ENCODE measurements at regions not wholly inside any gene's neighbourhood (a gene's known extent, or its start where the extent isn't known, plus 50 kb on each side); places are given as distances from the start of the nearest gene placed in this dataset.

DNA sequence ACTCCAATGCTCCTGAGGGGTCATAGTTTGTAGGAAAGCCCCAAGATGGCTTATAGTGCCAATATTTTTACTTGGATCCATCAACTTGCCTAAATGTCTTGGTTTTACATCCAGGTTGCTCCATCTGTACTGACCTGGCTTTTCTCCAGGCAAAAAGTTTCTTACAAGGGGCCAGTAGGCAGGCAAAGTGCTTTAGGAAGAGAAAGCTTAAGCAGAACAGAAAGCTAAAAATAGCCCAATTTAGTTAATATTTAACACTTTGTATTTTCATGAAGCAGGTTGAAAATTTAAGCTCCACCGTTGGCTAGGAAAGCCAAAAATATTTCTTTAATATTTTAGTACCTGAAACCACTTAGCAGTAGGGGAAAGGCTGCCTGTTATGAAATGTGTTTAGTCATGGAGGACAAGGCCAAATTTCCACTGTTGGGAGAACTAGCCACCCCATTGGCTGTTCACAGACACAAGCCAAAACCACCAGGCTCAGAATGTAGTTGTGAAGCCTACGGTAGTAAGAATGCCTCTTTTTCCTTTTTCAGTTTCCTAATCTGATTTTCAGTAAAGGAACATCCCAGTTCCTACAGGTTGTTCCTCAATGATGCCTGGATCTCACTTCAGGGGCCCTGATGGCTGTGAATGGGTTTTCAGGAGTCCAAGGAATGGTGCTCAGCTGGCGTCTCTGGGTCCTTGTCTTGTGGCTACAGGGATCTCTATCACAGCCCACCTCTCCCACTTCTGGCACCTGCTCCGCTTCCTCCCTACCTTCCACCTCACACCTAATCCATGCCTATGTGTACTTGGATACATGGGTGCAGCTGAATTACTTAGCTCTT lies 324.8 kb downstream of the PMP22 start:
- no peak for DNase-seq

DNA sequence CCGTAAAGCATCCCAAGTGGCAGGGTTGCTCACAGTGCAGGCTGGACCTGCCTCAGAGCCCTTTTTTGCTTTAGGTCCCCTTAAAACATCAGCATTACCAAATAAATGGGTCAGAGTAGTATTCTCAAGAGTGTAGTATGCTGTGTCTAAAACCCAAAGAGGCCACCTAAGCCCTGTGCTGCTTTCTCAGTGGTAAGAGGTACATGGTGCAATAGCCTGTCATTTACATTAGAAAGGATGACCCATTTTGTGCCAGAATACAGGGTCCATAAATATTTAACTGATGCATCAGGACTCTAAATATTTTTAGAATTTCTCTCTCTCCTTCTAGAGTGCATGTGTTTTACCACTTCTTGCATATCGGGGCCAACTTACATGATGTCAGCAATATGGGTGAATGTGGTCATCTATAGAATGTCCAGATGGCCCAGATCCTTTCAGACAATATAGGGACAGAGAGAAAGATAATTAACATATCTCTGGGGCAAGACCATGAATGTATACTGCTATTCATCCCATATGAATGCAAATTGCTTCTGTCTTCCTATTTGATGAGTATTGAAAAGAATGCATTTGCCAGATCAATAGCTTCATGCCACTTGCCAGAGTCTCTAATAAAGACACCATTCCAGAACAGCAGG lies 329.2 kb downstream of the PMP22 start:
- no peak for DNase-seq

DNA sequence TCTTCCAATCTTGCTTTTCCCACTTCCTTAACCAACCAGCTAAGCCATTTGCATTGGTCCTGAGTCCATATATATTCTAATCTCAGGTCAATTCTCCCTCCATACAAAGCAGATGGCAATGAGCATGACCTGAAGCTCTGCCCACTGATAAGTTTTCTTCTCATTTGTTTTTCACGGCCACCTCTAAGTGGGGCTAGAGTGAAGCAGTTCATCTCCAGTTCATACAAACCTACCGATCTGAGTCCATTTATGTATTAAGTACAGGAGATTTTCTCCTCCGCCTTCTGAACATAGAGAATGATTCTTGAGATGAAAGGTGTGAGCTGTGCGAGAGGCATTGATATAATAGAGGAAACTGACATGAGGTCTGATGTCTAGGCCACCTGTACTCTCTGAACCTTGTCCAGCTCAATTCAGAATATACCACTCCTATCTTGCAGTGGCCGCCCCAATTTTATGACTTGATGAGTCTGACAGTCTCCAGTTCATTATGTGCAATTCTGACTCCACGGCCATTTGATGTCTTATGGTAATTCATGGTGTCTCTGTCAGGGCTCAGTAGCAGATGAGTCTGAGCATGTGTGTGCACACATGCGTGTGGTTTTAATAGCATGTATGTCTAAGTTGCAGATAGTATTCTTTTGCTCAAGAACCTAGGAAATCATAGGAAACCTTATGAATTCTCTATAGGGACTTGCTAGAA lies 329.8 kb downstream of the PMP22 start:
- DNase-seq: no peak

DNA sequence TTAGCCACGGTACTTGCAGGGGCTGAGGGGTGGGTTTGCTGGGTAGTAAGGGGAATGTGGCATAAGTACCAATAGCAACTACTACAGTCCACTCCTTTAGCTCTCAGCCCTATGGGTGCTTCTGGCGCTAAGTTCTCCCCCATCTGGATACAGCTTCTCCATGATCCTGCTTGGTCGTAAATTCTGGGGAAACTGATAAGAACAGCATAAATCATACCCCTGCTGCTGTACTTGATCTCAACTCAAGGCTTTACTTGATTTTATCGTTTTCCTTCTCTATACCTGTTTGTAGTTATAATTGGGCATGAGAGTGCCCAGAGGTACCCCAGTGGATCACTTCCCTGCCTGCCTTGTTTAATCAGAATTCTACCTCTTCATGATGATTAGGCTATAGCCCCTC lies 331.4 kb downstream of the PMP22 start:
- no peak for DNase-seq

DNA sequence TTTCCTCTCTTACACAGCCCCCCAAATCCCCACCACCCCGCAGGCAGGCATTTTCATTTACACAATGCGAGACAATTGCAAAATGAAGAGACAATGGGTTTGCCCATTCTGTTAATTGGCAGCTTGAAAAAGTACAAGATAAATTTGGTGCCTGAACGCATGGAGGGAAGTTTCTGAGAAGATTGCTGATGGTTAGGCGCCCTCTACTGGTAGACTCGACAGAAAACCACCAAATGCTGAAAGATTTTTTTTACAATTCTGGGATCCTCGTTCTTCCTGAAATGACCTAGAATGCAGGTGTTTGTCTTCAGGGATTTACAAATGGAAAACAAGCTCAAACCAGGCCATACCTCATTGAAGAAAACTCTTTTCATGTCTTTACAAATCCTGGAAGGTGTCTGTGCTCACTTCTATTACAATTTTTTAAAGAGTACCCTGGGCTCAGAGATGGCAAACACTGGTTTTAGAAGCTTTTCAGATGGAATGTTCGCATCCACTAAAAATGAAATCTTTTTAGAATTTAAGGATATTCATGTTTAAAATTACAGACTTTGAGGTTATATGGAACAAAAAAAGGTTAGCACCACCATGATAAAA lies 338.5 kb downstream of the PMP22 start:
- peak; percentile 19 to 32 for DNase-seq

DNA sequence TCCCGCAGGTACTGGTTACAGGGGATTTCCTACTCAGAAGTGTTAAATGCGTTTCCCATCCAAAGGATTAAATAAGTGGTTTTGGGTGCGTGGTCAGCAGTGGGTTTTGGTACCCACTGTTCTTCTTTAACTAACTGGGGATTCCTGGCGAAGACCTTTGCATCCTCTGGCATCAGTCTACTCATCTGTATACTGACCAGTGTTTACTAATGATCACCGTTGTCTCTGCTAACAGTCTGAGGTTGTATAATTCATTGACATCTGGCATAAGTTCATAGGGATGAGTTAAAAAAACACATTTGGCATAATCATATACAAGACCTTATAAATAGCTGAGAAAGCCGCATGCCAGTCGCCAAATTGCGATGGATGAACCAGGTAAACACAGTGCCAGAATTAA lies 339.1 kb downstream of the PMP22 start:
- DNase-seq: no peak

DNA sequence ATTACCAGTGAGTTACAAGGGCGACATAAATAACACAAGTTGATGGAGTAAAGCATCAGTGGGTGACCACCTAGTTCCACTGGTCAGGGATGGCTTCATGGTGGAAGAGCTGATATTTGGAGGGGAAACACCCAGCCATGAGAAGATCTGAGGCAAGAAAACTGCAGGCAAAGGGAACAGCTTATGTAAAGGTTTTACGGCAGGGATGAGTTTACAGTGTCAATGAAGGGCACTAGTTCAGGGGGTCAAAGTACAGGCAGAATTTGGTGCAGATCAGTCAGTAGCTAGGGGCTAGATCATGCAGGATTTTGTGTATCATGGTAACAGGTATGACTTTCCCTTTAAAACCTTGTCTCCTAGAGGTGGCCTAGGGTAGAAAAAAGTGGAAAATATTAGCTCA lies 339.6 kb downstream of the PMP22 start:
- no peak for DNase-seq

DNA sequence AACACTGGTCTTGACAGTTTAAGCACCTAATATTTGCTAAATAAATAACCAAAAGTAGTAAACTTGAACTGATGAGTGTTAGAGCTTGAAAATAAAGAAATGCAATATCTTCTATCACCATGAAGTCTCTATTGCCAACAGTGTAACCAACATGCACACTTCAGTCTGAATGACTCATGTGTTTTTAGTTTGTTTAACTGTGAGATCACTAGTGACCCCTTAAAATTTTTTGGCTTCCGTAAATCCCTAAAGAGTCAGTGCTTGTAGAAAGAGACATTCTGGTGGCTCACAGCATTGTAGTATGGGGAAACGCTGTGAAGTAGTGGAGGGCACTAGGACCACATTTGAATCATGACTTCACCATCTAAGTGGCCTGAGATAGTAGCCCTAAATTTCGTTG lies 341.1 kb downstream of the PMP22 start:
- DNase-seq: no peak

DNA sequence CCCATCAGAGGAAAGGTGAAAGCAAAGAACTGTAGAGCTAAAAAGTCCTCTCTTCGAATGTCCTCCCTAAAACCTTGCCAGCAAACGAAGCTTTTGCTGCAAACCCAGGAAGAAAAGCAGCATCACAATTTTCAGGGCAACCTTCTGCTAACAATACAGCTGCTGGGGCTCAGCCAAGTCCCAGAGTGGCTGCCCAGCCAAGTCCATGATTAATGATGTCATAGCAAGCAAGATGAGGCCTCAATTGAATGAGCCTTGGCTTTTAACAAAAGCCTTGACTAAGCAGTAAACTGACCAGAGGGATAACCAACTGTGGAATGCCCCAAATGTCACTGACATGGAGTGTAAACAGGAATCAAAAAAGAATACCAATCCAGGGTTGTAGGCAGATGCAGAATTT lies 342.7 kb downstream of the PMP22 start:
- no peak for DNase-seq

DNA sequence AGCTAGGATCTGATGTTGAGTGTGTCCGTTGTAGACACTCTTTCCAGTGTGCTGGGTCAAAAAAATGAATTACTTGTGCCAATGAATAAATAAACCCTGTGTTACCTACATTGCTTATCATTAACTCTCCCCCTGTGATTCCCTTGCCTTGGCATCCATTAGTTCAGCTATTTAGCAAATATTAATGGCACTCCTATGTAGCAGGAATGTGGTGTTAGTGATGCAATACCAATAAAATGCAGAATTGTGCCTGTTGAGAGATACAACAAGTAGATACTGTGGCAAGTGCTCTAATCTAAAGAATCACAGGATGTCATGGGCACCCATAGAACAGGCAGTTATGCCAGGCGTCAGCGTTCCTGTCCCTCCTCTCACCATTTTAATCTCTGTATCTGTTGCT lies 343.2 kb downstream of the PMP22 start:
- DNase-seq: no peak

DNA sequence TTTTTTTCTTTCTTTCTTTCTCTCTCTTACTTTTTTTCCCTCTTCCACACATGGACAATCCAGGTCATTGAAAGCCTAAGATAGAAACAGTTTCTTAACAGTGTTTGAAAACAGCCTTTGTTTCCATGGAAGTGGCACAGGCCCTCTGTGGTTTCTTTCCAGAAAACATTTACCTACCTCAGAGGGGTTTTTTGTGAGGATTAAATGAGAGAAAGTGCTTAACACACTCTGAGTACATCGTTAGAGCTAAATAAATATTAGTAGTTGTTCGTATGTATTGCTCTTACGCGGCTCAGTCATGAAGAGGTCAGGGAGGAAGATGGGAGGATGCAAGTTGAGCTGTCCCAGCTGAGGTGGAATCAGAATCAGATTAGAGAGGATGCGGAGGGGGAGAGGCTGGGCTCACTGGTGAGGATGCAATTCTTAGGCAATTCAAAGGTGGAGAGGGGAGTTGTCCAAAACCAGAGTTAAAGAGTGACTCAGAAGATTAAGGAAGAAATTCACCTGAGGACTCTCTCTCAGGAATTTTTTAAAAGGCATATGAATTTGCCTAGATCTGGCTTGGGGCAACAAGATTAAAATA lies 345.4 kb downstream of the PMP22 start:
- no peak for DNase-seq

DNA sequence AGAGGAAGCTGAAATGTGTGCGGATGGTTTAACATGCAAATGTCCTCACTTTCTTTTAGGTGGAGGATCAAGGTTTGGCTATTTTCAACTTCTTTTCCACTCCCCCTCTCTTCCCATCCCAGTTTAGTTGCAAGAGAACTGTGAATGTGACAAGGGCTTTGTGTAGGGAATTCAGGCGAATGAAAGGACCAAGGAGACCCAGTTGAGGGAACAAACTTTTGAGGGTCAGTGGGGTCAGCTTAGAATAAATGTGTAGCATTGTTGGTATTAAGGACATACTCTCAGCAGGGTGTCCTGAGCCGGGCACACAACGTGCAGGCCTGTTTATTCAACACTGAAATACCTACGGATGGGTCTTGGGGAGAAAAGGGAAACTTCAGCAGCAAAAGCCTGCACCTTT lies 346.0 kb downstream of the PMP22 start:
- no peak for DNase-seq

DNA sequence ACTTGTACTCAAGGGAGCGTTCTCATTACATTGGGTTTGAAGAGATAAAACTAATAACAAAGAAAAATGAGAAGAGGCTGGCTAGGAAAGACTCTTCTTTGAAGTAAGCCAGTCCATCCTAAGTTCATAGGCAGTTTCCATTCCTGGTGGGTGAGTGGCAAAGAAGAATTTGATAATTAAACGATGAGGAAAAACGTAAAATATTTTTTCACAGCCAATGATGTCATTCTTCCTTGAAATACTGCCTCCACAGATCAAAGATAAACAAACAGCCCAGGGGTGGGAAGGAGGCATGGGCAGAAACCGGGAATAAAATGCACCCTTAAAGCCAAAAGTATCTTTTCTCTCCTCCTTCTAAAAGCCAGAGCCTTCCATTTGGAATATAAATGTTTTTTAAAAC lies 346.6 kb downstream of the PMP22 start:
- DNase-seq: no peak

DNA sequence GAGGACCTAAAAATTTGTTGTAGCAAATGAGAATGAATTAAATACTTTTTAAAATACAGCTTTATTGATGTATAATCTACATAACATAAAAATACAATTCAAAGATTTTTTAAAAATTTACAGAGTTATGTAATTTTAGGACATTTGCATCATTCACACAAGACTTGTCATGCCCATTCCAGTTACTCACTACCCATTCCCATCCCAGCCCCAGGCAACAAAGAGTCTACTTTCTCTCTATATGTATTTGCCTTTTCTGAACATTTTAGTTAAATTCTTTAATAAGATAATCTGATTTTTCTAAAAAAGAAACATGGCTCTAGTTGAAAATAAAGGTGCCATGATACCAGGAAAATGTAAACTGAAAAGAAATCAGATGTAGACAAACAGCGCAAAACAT lies 354.2 kb downstream of the PMP22 start:
- DNase-seq: no peak

DNA sequence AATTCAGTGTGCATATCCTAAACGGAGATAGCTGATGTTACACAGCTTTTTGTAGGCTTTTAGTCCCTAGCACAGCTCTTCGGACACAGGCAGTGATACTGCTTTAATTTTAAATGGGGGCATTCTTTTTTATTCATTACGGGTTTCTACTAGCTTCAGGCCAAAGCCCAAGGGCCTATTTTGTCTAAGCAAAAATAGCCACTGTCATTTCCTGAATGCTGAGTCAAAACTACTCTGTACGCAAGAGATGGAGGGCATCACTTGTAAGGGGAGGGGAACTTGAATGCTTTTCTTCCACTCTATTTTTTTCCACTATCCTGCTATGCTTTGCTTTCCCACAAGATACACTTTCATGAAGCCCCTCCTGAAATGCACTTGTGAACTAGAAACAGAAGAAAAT lies 360.7 kb downstream of the PMP22 start:
- no peak for DNase-seq

DNA sequence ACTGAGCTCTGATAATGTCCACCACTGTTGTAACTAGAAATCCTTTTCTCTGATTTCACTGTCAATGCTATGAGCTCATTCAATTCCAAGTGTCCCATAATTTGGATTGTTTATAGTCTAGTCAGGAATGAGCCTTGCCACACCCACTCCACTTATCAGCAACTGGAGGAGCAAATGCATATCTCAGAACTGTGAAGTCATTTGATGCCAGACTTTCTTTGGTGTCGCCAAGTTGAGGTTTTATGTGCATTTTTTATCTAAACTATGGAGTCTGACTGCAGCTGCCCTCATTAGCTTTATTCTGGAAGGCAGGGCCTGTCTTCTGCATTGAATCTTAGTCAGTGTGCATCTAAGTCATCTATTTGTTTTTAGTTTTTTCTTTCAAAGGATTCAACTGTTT lies 361.3 kb downstream of the PMP22 start:
- DNase-seq: no peak

DNA sequence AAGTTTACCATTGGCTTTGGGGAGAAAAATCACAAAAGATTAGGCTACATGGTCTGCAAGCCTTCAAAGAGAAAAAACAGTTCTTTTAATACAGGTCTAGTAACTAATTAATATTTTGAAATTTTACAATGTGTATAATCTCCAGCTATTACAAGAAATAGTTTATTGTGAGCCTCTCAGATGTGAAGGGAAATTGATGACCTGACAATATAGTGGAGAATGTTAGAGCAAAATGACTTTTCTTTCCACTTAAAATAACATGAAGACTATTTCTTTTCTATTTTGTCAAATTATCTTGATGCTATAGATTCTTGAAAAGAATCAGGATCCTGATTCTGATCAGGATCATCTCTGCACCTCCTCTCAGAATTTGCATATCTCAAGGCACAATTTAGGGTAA lies 362.3 kb downstream of the PMP22 start:
- no peak for DNase-seq

DNA sequence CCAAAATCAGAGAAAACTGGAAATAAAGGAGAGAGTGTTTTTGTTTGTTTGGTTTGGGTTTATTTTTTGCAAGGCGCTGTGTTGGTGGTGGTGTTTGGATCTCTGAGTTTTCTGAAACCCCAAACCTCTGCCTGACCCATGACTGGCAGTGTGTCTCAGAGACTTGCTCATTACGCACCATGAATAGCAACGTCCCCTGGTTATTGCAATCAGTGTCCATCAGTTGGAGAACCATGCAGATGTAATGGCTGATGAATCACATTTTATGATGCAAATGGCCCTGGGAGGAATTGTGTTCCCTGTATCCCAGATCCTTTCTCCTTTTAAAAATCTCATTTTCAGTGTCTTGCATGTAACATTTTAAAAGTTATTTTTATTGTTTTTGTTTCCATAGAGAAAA lies 362.8 kb downstream of the PMP22 start:
- no peak for DNase-seq

DNA sequence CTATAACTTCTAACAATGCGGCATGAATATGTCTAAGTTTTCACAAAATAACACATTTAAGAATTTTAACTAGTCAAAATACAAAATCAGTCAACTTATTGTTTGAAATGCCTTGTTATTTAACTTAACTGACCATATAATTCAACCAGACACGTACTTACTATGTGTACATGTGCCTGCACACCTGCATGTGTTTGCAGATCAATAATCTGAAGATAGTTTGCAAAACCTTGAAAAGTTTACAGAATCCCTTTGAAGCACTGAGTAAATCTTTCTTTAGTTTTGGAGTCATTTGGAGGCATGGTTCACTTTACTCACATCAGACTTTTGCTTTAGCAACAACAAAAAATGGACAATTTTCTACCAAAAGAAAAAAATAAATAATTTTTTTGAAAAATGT lies 363.8 kb downstream of the PMP22 start:
- DNase-seq: no peak

DNA sequence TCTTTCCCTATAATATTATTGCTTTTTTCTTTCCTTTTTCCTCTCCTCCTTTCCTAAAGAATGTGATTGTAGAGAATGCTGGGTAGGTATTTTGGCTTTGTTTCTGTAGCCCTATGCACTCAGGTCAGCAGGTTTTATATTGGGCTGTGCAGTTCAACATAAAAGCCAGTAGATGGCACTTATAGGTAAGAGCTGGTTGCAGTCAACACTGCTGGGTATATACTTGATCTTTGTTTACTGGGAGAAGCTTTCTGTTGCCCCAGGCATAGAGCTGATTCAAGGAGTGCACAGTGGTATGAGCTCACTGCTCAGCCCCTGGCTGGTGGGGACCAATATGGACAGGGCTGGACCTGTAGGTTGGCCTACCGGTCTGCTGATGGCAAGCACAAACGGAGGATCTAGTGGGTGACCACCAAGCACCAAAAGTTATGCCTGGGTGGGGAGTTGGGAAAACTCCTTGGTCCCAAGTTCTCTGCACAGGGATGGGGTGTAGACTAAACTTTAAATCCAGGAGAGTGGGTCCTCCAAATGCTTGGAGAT lies 378.9 kb downstream of the PMP22 start:
- no peak for DNase-seq

DNA sequence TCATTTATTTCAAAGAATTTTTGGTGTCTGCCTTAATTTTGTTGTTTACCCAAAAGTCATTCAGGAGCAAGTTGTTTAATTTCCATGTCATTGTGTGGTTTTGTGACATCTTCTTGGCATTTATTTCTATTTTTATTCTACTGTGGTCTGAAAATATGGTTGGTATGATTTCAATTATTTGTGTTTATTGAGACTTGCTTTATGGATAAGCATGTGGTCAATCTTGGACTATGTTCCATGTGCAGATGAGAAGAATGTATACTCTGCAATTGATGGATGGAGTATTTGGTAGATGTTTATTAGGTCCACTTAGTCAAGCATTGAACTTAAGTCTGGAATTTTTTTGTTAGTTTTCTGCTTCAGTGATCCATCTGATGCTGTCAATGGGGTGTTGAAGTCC lies 383.0 kb downstream of the PMP22 start:
- no peak for DNase-seq

DNA sequence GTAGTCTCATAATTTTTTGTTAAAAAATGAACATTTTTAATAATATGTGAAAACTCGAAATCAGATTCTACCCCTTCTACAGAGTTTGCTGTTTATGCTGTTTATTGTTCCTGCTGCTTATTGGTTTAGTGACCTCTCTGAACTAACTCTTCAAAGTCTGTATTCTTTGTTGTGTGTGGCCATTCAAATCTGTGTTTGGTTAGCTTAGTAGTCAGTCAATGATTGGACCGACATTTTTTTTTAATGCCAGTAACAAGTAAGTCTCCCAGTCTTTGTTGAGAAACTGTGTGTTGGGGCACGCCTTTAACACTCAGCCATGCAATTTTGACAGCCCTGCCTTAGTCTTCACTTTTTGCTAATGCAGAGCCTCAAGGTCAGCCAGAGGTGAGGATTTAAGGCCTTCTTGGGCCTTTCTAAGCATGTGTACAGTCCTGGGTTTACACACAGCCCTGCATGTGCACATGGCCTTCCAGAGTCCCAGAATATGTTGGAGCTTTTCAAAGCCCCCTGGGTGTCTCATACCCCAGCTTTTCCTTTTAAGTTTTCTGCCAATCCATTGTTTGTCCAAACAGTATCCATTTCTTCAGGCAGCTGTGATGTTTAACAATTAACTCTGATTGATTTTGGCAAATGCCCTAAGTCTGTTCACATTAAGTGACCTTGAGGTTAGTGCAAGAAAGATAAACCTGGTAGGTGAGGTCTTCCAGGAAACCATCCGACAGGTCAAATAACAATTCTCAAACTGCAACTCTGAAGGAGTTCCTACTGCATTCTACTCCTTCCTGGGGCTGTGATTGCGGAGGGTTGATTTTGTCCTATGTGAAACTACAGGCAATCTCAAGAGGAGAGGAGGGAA lies 389.3 kb downstream of the PMP22 start:
- DNase-seq: no peak
